ENCODE measurements at regions not wholly inside any gene's neighbourhood (a gene's known extent, or its start where the extent isn't known, plus 50 kb on each side); places are given as distances from the start of the nearest gene placed in this dataset.

GRCh38 chr3:3603351-3603750, 195.9 kb upstream of the LRRN1 start:
- Histone ChIP-seq H3K4me3 (no peak overlapping the region), H3K27ac (no peak overlapping the region), H3K9me3 (no peaks in the 10 kb centered on the region), H3K36me3 (no peaks in the 10 kb centered on the region), H3K4me1 (peaks cover 4% of the 10 kb centered on the region), H3K27me3 (no peaks in the 10 kb centered on the region)
- DNase-seq (ENCODE audit: low spot score in 2 of 2) = no peak
- no peak for TF ChIP-seq CTCF (IDR thresholded peaks at IDR 0.05)
- no peak for TF ChIP-seq EP300 (IDR thresholded peaks at IDR 0.05)
- no peak for TF ChIP-seq POLR2A (IDR thresholded peaks at IDR 0.05)
- no peak for TF ChIP-seq POLR2AphosphoS5 (IDR thresholded peaks at IDR 0.05)
- 92% methylated on average over 4 of the region's 4 CpGs for WGBS

- WGBS = 75% methylated on average over 3 of the region's 3 CpGs
- no peak overlapping the region for H3K4me3 ChIP-seq
- no peaks in the 10 kb centered on the region for H3K27me3 ChIP-seq
- no peak overlapping the region for H3K27ac ChIP-seq
- no peaks in the 10 kb centered on the region for H3K36me3 ChIP-seq
- no peaks in the 10 kb centered on the region for H3K9me3 ChIP-seq
- DNase-seq (ENCODE audit: low spot score in 2 of 2) = no peak
- TF ChIP-seq POLR2A (IDR thresholded peaks at IDR 0.05) (no peak), CTCF (IDR thresholded peaks at IDR 0.05) (no peak), POLR2AphosphoS5 (IDR thresholded peaks at IDR 0.05) (no peak), EP300 (IDR thresholded peaks at IDR 0.05) (no peak)
- H3K4me1 ChIP-seq = peaks cover 4% of the 10 kb centered on the region
Observed at GRCh38 chr3:3600665-3601340, 198.4 kb upstream of the LRRN1 start.

GRCh38 chr3:3599016-3599415, 200.2 kb upstream of the LRRN1 start:
- Histone ChIP-seq H3K36me3 (no peaks in the 10 kb centered on the region), H3K9me3 (no peaks in the 10 kb centered on the region), H3K27me3 (no peaks in the 10 kb centered on the region), H3K27ac (no peak overlapping the region), H3K4me1 (no peaks in the 10 kb centered on the region), H3K4me3 (no peak overlapping the region)
- TF ChIP-seq POLR2A (IDR thresholded peaks at IDR 0.05) (no peak), POLR2AphosphoS5 (IDR thresholded peaks at IDR 0.05) (no peak), EP300 (IDR thresholded peaks at IDR 0.05) (no peak), CTCF (IDR thresholded peaks at IDR 0.05) (no peak)
- 85% methylated on average over 2 of the region's 2 CpGs for WGBS
- DNase-seq (ENCODE audit: low spot score in 2 of 2) = no peak

GRCh38 chr3:3594986-3595385, 204.2 kb upstream of the LRRN1 start:
- no peak for DNase-seq (ENCODE audit: low spot score in 2 of 2)
- WGBS = 60% methylated on average over 3 of the region's 3 CpGs
- no peaks in the 10 kb centered on the region for H3K27me3 ChIP-seq

GRCh38 chr3:3589715-3590130, 209.5 kb upstream of the LRRN1 start:
- Histone ChIP-seq H3K36me3 (no peaks in the 10 kb centered on the region), H3K27me3 (no peaks in the 10 kb centered on the region), H3K4me3 (no peak overlapping the region), H3K9me3 (no peaks in the 10 kb centered on the region), H3K27ac (no peak overlapping the region), H3K4me1 (no peaks in the 10 kb centered on the region)
- TF ChIP-seq CTCF (IDR thresholded peaks at IDR 0.05) (no peak), POLR2AphosphoS5 (IDR thresholded peaks at IDR 0.05) (no peak)
- no peak for DNase-seq (ENCODE audit: low spot score in 2 of 2)
- WGBS = 78% methylated on average over 3 of the region's 3 CpGs

More at GRCh38 chr3:3594986-3595385, 204.2 kb upstream of the LRRN1 start:
- no peaks in the 10 kb centered on the region for H3K4me1 ChIP-seq
- no peak for TF ChIP-seq CTCF (IDR thresholded peaks at IDR 0.05)
- no peak for TF ChIP-seq POLR2AphosphoS5 (IDR thresholded peaks at IDR 0.05)
- TF ChIP-seq POLR2A (IDR thresholded peaks at IDR 0.05) = no peak
- TF ChIP-seq EP300 (IDR thresholded peaks at IDR 0.05) = no peak
- no peak overlapping the region for H3K4me3 ChIP-seq
- H3K36me3 ChIP-seq = no peaks in the 10 kb centered on the region
- H3K27ac ChIP-seq = no peak overlapping the region
- H3K9me3 ChIP-seq = no peaks in the 10 kb centered on the region
